ENCODE measurements at regions not wholly inside any gene's neighbourhood (a gene's known extent, or its start where the extent isn't known, plus 50 kb on each side); places are given as distances from the start of the nearest gene placed in this dataset.

GRCh38 chr11:106514706-106515105 is 437.2 kb downstream of the AASDHPPT start:
- no peak for TF ChIP-seq POLR2A (IDR thresholded peaks at IDR 0.05)
- TF ChIP-seq, protein P1, sequence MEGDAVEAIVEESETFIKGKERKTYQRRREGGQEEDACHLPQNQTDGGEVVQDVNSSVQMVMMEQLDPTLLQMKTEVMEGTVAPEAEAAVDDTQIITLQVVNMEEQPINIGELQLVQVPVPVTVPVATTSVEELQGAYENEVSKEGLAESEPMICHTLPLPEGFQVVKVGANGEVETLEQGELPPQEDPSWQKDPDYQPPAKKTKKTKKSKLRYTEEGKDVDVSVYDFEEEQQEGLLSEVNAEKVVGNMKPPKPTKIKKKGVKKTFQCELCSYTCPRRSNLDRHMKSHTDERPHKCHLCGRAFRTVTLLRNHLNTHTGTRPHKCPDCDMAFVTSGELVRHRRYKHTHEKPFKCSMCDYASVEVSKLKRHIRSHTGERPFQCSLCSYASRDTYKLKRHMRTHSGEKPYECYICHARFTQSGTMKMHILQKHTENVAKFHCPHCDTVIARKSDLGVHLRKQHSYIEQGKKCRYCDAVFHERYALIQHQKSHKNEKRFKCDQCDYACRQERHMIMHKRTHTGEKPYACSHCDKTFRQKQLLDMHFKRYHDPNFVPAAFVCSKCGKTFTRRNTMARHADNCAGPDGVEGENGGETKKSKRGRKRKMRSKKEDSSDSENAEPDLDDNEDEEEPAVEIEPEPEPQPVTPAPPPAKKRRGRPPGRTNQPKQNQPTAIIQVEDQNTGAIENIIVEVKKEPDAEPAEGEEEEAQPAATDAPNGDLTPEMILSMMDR (IDR thresholded peaks at IDR 0.05 in 4 of 5, conservative IDR thresholded peaks at IDR 0.05 in 1 of 5): no peak
